22Rv1 (cell line): ENCODE measurements at regions not wholly inside any gene's neighbourhood (a gene's known extent, or its start where the extent isn't known, plus 50 kb on each side); places are given as distances from the start of the nearest gene placed in this dataset.

Experiments
- ZFX ChIP-seq: fragments of 450-650 bp; IDR thresholded peaks from 2 replicates; pipeline ENCODE4 v1.6.1; 2017; ENCODE audit warnings: antibody characterized with exemption, borderline replicate concordance
- TF ChIP-seq, protein P1 (sequence below): fragments of 450-650 bp; IDR thresholded peaks from 2 replicates; pipeline ENCODE4 v1.5.1; 2017; ENCODE audit warnings: mild to moderate bottlenecking

GRCh38 chr1:4327142-4327541 lies 327.3 kb upstream of the AJAP1 start:
- TF ChIP-seq, protein P1, sequence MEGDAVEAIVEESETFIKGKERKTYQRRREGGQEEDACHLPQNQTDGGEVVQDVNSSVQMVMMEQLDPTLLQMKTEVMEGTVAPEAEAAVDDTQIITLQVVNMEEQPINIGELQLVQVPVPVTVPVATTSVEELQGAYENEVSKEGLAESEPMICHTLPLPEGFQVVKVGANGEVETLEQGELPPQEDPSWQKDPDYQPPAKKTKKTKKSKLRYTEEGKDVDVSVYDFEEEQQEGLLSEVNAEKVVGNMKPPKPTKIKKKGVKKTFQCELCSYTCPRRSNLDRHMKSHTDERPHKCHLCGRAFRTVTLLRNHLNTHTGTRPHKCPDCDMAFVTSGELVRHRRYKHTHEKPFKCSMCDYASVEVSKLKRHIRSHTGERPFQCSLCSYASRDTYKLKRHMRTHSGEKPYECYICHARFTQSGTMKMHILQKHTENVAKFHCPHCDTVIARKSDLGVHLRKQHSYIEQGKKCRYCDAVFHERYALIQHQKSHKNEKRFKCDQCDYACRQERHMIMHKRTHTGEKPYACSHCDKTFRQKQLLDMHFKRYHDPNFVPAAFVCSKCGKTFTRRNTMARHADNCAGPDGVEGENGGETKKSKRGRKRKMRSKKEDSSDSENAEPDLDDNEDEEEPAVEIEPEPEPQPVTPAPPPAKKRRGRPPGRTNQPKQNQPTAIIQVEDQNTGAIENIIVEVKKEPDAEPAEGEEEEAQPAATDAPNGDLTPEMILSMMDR, result no peak
- no peak for TF ChIP-seq ZFX
